ENCODE measurements at regions not wholly inside any gene's neighbourhood (a gene's known extent, or its start where the extent isn't known, plus 50 kb on each side); places are given as distances from the start of the nearest gene placed in this dataset.
"Not testable (repeated sequence)": the region's sequence is repeated elsewhere in the genome, so short reads cannot be mapped to it uniquely, and the experiment has no call there.

DNA sequence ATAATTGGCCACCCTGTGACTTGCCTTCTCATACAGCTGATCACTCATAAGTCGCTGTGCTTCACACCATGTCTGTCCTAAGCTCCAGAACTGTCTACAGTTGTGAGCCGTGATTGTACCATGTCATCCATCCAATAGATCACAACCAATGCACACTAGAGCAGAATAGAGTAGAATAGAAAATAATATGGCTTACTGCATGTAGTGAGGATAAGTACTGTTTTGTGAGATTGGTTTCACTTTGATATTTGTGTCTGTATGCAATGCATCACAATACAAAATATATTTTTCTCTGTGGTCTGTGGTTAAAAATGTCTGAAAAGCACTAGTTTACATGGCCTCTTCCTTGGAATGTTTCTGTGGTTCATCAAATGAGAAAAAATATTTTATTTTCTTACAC lies 237.6 kb upstream of the PRKD1 start:
- DNase-seq, result no peak

GRCh38 chr14:30177781-30178180 lies 250.1 kb upstream of the PRKD1 start:
- DNase-seq, result no peak

- DNase-seq, result no peak
These were observed 251.9 kb upstream of the PRKD1 start for GRCh38 chr14:30179381-30180130.

GRCh38 chr14:30180219-30180618 lies 252.6 kb upstream of the PRKD1 start:
- no peak for DNase-seq

DNA sequence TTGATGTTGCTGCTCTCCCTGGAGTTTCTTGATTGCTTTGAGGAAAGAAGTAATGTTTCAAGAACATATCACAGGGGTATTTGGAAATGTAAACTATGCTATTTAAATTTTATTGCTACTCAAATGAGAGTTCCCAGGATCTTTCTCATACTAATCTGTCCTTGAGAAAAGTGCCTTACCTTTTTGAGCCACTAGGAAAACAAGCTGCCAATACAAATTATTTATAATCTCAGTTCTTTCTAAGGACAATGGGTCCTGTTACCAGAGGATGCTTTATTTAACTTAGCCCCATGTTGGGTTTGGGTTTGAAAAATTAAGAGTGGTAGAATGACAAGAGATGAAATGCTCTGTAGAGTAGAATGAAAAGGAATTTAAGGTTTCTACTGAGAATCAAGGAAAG lies 258.2 kb upstream of the PRKD1 start:
- DNase-seq, result no peak

DNA sequence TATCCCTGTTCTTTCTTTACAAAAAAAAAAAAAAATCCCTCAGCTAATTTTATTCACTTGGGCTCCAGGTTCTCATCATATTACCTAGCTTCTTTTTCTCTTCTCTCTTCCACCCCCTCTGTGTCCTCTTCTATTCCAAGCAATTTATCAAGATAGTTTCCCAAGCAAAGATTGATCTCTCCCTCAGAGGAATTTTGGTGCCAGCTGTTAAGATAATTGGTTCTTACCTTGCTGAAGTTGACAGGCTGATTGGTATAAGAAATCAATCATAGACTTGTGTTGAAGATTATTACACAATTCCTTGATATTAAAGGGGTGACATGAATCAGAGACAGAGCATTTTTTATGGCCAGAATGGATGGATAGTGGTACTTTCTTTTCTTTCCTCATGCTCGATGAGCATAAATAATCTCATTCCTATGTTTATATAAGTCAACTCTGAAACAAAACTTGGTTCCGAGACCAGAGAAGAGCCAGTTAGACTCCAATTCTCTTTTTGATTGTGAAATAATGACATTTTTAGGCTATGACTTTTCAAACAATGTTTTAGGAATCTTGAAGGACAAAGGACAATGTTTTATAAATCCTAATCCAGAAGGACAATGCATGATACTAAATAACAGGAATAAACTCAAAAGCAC lies 264.1 kb upstream of the PRKD1 start:
- DNase-seq, result no peak

DNA sequence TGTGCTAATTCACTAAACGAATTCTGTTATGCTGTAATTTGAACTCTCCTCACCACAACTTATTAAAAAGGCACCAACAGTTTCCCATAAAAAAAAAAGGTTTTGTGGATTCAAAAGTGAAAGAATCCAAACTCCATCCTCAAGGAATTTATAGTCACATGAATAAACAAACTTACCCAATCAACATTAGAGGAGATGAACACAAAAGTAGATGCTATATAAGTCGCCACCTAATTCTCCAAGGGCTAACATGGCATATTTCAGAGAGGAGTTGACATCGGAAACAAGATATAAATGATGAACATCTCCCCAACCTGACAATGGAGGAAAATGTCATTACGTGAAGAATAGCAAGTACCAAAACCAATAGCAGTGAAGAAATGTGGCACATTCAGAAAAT lies 265.5 kb upstream of the PRKD1 start:
- DNase-seq, result no peak

DNA sequence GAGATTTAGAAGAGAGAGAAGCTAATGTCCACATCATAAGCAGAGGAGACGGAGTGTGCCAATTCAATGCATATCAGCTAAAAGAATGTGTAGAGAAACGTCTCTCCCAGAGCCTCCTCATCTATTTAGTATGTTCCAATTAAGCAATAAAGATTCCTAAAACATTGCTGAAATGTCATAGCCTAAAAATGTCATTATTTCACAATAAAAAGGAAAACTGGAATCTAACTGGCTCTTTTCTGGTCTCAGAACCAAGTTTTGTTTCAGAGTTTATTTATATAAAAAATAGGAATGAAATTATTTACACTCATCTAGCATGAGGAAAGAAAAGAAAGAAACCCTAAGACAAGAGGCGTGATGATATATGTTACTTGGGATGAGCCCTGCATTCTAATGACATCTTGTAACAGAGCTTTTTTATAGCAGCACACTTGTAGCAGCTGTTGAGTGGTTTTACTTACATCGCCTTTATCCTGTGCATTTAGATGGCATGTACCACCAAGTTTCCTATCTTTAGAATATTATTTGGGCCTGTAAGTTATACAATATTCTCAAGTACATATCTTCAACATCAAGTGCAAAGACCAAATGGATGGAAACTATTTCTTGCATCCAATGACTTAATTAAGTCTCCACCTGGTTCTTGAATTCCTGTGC lies 266.3 kb upstream of the PRKD1 start:
- DNase-seq, result no peak

DNA sequence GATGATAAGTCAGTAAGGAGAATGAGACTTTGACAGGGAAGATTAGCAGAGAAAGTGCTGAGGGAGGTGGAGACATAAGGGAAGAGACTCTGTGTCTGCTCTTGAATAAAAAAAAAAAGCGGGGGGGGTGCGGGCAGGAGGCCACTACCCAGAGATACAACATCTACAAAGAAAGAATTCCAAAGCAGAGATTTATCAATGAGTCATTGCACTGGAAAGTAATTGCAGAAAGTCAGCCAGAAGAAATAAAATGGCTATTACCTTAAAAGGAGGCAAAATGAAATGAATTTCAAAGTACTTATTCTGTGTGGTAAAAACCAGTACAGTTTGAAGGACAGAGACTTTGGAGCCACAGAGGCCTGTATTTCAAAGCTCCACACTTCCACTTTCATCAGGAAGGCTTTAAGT lies 267.1 kb upstream of the PRKD1 start:
- no peak for DNase-seq

GRCh38 chr14:30195941-30196340 lies 268.3 kb upstream of the PRKD1 start:
- DNase-seq, result no peak

GRCh38 chr14:30196861-30197260 lies 269.2 kb upstream of the PRKD1 start:
- DNase-seq, result no peak

DNA sequence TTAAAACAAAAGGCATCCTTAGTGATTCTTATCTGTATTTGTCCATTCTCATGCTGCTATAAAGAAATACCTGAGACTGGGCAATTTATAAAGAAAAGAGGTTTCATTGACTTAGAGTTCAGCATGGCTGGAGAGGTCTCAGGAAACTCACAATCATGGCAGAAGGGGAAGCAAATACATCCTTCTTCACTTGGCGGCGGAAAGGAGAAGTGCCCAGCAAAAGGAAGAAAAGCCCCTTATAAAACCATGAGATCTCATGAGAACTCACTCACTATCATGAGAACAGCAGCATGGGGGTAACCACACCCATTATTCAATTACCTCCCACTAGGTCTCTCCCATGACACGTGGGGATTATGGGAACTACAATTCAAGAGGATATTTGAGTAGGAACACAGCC lies 271.1 kb upstream of the PRKD1 start:
- DNase-seq, result not testable (repeated sequence)

DNA sequence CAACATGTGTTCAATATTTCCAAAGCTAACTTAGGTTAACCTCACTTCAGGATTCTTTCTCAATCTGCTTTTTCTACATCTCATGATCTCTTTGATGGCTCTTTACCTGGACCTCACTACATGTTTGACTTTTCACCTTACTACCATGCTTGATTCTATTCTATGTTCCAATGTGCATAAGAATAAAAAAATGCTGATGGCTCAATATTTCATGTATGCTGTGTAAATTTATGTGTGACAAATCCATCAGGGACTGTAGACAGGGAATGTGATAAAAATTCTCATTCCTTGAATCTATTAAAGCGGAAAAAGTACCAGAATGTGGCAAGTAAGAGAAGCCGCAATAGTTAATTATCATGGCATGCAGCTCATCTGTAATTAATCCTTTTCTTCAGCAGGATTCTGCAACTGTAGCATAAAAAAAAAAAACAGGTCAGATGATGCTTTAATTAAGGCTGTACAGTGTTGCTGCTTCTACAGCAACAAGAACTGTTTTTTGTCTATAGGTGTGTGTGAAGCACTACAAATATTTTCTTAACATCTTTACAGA lies 276.9 kb upstream of the PRKD1 start:
- DNase-seq, result no peak

DNA sequence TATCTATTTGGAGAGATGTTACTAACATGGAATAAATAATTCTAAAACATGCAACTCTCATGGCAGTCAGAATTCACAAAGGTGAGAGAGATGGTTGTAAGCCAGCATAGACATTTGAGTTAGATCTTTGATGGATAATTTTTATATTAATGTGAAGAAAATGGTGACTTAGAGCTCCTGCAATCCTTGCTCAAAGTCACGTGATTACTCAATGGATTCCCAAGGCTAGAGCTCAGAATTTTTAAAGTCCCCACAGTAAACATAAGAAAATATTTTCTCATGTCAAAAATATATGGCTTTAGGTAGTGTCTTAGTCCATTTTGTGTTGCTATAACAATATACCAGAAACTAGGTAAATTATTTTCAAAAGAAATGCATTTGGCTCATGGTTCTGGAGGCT lies 281.5 kb upstream of the PRKD1 start:
- no peak for DNase-seq

DNA sequence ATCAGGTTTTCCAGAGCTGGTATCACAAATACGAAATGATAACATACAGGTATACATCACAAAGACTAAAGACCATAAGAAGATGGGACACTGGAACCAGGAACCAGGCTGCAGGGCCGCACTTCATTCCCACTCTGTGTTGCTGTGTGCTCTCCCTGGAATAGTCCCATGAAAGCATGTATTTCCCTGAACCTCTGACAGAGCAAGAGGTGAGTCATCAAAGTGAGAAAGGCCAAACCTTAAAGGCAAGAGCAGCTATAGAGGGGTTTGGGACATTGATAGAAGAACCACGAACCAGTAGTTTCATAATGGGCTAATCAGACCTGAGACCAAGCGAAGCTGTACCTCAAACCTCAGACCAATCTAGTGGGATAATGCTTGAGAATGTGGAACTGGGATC lies 283.0 kb upstream of the PRKD1 start:
- no peak for DNase-seq

- no peak for DNase-seq
These were observed 283.7 kb upstream of the PRKD1 start for GRCh38 chr14:30211326-30211725.

GRCh38 chr14:30214014-30214413 lies 286.4 kb upstream of the PRKD1 start:
- no peak for DNase-seq

GRCh38 chr14:30214461-30215090 lies 286.9 kb upstream of the PRKD1 start:
- no peak for DNase-seq

DNA sequence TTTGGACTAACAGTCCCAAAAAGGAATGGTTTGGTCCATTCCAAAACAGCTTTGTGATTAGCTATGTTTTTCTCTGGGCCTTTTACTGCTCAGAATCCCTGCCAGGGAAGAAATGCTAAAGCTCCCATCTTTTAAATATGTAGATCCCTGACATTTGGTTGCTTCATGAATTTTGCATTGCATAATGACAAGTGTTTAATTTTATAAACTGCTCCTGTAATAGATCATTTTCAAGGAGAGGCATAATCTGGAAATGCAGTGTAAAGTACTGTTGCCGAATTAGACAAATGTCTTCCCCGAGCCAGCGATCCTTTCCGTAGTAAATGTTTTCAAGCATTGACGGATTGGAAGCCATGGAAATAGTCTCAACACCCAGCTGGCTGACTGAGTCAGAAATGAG lies 291.3 kb upstream of the PRKD1 start:
- DNase-seq, result no peak

GRCh38 chr14:30221546-30221945 lies 293.9 kb upstream of the PRKD1 start:
- DNase-seq, result no peak

DNA sequence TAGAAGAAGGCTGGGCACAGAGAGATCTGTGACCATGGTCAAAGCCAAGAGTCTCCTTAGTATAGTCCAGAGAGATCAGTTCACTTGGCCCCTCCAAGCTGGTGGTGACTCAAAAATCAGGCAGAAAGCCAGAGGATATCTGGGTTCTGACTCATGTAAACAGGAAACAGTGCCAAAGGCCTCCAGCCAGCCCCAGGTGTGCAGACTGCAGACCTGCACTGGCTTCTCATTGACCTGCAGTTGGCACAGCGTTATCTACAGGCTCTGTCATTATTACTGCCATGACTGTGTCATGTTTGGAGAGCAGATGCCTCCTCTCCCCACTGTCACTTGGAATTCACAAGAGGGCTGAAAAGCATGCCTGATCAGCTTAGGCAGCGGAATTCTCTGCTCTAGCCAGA lies 295.7 kb upstream of the PRKD1 start:
- no peak for DNase-seq

DNA sequence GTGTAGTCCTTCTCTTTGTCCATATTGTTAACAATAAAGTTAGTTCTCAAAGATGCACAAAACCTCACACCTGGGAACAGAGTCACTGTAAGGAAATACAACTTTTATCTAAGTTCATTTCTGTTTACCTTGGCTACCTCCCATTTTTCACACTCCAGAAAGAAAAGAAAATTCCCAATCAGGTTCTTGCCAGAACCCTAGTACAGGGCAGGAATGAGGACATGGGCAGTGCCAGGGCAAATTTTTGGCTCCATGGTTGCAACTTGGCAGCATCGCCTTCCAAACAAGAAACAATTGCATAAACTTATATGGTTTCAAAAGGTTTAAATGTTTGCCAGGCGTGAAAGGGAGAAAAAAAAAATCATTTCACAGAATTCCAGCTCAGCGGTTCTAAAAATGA lies 296.3 kb upstream of the PRKD1 start:
- no peak for DNase-seq

- no peak for DNase-seq
These were observed 297.5 kb upstream of the PRKD1 start for GRCh38 chr14:30225176-30225575.

DNA sequence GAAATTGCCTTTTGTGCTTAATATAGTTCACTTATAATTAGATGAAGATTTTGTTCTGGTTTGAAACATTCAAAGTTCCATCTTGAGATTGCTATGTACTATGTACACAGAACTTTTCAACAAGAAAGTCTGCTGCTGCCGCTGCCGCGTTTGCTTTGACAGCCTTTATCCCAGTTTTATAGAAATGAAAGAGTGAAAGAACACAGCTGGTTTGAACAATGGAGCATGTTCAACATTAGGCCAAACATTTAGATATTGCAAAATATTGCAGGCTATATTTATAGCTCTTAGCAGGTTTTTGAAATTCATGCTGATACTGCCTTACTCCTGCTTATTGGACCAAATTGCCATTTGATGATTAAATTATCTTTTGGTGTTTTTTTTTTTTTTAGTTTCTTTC lies 299.8 kb upstream of the PRKD1 start:
- DNase-seq, result no peak

Measured in activated CD8-positive, alpha-beta memory T cell treated with anti-CD3 and anti-CD28 coated beads, Interleukin-2, amount 50 U/mL, for 48 hours (primary cell).